ENCODE measurements at regions not wholly inside any gene's neighbourhood (a gene's known extent, or its start where the extent isn't known, plus 50 kb on each side); places are given as distances from the start of the nearest gene placed in this dataset.

DNA sequence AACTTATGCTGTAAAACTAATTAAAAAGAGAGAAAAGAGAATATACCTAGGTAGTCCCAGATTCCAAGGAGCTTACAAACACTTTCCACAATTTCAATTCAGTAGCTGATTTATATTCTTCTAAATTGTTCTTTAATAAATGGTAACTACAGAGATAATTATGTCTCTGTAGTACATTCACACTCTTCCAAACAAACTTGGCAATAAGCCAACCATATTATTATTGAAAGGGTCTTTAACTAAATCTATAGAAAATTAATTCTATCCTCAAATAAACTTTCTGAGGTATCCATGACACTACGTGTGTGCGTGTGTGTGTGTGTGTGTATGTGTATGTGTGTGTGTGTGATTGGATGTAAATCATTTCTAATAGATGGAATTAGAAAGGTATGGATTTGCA lies 217.4 kb upstream of the EYS start:
- WGBS, 2 donors (ENCODE audit: extremely low coverage in 2 of 2, insufficient read length in 2 of 2, insufficient replicate concordance in 1 of 2) = no CpG with 5 or more reads among the region's 2 CpGs
- H3K27ac ChIP-seq (replicated peaks; ENCODE audit: low read length) = no peak overlapping the region
- no peak overlapping the region for H3K14ac ChIP-seq (ENCODE audit: low read length)
- H4K8ac ChIP-seq (ENCODE audit: low read depth, low read length) = no peak overlapping the region
- no peak overlapping the region for H3K23ac ChIP-seq (ENCODE audit: low read depth, low read length, poor library complexity)
- no peaks in the 10 kb centered on the region for H3K79me1 ChIP-seq (ENCODE audit: low read depth, low read length)
- no peak overlapping the region for H2BK15ac ChIP-seq (ENCODE audit: low read length)
- no peak overlapping the region for H2AFZ ChIP-seq (ENCODE audit: low read length)
- DNase-seq (ENCODE audit: low spot score) = no peak
- no peak overlapping the region for H2BK5ac ChIP-seq (ENCODE audit: low read length)
- no peaks in the 10 kb centered on the region for H3K36me3 ChIP-seq (replicated peaks in 1 of 2; ENCODE audit: control insufficient read depth in 2 of 2, insufficient read depth in 2 of 2, low read length in 2 of 2)
- H3K9ac ChIP-seq (ENCODE audit: low read depth, low read length, poor library complexity) = no peak overlapping the region
- H2BK120ac ChIP-seq (ENCODE audit: low read depth, low read length) = no peak overlapping the region
- no peak overlapping the region for H3K4me3 ChIP-seq (ENCODE audit: low read length in 2 of 2)
- H3K4me2 ChIP-seq (ENCODE audit: insufficient read depth, low read length, poor library complexity, severe bottlenecking) = no peak overlapping the region
- H4K91ac ChIP-seq (ENCODE audit: low read depth, low read length, poor library complexity) = no peak overlapping the region
- no peaks in the 10 kb centered on the region for H3K4me1 ChIP-seq (ENCODE audit: control insufficient read depth in 2 of 2, insufficient read depth in 1 of 2, low read depth in 1 of 2, low read length in 2 of 2)
- no peaks in the 10 kb centered on the region for H3K9me3 ChIP-seq (replicated peaks in 1 of 2; ENCODE audit: control insufficient read depth in 2 of 2, insufficient read depth in 1 of 2, low read depth in 1 of 2, low read length in 2 of 2)
- H3K27me3 ChIP-seq (ENCODE audit: control insufficient read depth in 3 of 3, insufficient read depth in 3 of 3, low read depth in 1 of 3, low read length in 3 of 3) = no peaks in the 10 kb centered on the region
- H3K4ac ChIP-seq (ENCODE audit: low read length) = no peak overlapping the region
- no peak overlapping the region for H3K18ac ChIP-seq (ENCODE audit: low read length)
- no peak overlapping the region for H2AK5ac ChIP-seq (ENCODE audit: low read depth, low read length)
- no peak overlapping the region for H2BK12ac ChIP-seq (ENCODE audit: low read length)

DNA sequence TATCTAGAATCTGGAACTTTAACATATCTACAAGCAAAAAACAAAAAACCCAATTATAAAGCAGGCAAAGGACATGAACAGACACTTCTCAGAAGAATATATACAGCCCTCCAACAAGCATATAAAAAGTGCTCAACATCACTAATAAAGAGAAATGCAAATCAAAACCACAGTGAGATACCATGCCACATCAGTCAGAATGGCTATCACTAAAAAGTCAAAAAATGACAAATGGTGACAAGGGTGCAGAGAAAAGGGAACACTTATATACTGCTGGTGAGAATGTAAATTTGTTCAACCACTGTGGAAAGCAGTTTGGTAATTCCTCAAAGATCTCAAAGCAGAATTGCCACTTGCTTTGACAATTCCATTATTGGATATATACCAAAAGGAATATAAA lies 215.0 kb upstream of the EYS start:
- Histone ChIP-seq H3K4ac (ENCODE audit: low read length) (no peak overlapping the region), H2BK120ac (ENCODE audit: low read depth, low read length) (no peak overlapping the region), H3K36me3 (replicated peaks in 1 of 2; ENCODE audit: control insufficient read depth in 2 of 2, insufficient read depth in 2 of 2, low read length in 2 of 2) (no peaks in the 10 kb centered on the region), H4K91ac (ENCODE audit: low read depth, low read length, poor library complexity) (no peak overlapping the region), H3K27me3 (ENCODE audit: control insufficient read depth in 3 of 3, insufficient read depth in 3 of 3, low read depth in 1 of 3, low read length in 3 of 3) (no peaks in the 10 kb centered on the region), H3K27ac (replicated peaks; ENCODE audit: low read length) (no peak overlapping the region), H2BK5ac (ENCODE audit: low read length) (no peak overlapping the region), H3K23ac (ENCODE audit: low read depth, low read length, poor library complexity) (no peak overlapping the region), H4K8ac (ENCODE audit: low read depth, low read length) (no peak overlapping the region), H2AK5ac (ENCODE audit: low read depth, low read length) (no peak overlapping the region), H3K4me1 (ENCODE audit: control insufficient read depth in 2 of 2, insufficient read depth in 1 of 2, low read depth in 1 of 2, low read length in 2 of 2) (no peaks in the 10 kb centered on the region), H3K9me3 (replicated peaks in 1 of 2; ENCODE audit: control insufficient read depth in 2 of 2, insufficient read depth in 1 of 2, low read depth in 1 of 2, low read length in 2 of 2) (no peaks in the 10 kb centered on the region), H3K4me2 (ENCODE audit: insufficient read depth, low read length, poor library complexity, severe bottlenecking) (no peak overlapping the region), H2AFZ (ENCODE audit: low read length) (no peak overlapping the region), H3K14ac (ENCODE audit: low read length) (no peak overlapping the region), H2BK12ac (ENCODE audit: low read length) (no peak overlapping the region), H3K79me1 (ENCODE audit: low read depth, low read length) (no peaks in the 10 kb centered on the region), H3K9ac (ENCODE audit: low read depth, low read length, poor library complexity) (no peak overlapping the region), H3K4me3 (ENCODE audit: low read length in 2 of 2) (no peak overlapping the region), H2BK15ac (ENCODE audit: low read length) (no peak overlapping the region), H3K18ac (ENCODE audit: low read length) (no peak overlapping the region)
- DNase-seq (ENCODE audit: low spot score) = no peak

DNA sequence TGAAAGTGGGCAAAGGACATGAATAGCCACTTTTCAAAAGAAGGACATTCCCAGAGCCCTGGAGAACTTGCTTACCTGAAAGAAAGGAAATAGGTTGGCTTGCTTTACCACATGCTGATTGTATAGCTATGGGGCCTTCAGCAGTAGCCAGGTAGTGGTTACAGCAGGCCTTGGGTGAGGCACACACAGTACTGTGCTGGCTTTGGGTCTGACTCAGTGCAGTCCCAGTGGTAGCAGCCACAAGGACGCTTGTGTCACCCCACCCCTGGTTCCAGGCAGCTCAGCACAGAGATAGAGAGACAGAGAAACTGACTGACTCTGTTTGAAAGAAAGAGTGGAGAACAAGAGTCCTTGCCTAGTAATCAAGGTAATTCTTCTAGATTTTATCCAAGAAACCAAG lies 201.0 kb upstream of the EYS start:
- H2AK5ac ChIP-seq (ENCODE audit: low read depth, low read length) = no peak overlapping the region
- H2BK5ac ChIP-seq (ENCODE audit: low read length) = no peak overlapping the region
- no peak overlapping the region for H2AFZ ChIP-seq (ENCODE audit: low read length)
- no peak for DNase-seq (ENCODE audit: low spot score)
- no peaks in the 10 kb centered on the region for H3K36me3 ChIP-seq (replicated peaks in 1 of 2; ENCODE audit: control insufficient read depth in 2 of 2, insufficient read depth in 2 of 2, low read length in 2 of 2)
- no peak overlapping the region for H4K8ac ChIP-seq (ENCODE audit: low read depth, low read length)
- H3K4ac ChIP-seq (ENCODE audit: low read length) = no peak overlapping the region
- no CpG with 5 or more reads among the region's 1 CpG for WGBS, 2 donors (ENCODE audit: extremely low coverage in 2 of 2, insufficient read length in 2 of 2, insufficient replicate concordance in 1 of 2)
- no peak overlapping the region for H3K14ac ChIP-seq (ENCODE audit: low read length)
- H3K4me1 ChIP-seq (ENCODE audit: control insufficient read depth in 2 of 2, insufficient read depth in 1 of 2, low read depth in 1 of 2, low read length in 2 of 2) = no peaks in the 10 kb centered on the region
- no peak overlapping the region for H4K91ac ChIP-seq (ENCODE audit: low read depth, low read length, poor library complexity)
- no peaks in the 10 kb centered on the region for H3K27me3 ChIP-seq (ENCODE audit: control insufficient read depth in 3 of 3, insufficient read depth in 3 of 3, low read depth in 1 of 3, low read length in 3 of 3)
- H3K79me1 ChIP-seq (ENCODE audit: low read depth, low read length) = no peaks in the 10 kb centered on the region
- H3K27ac ChIP-seq (replicated peaks; ENCODE audit: low read length) = no peak overlapping the region
- no peak overlapping the region for H2BK120ac ChIP-seq (ENCODE audit: low read depth, low read length)
- H3K9ac ChIP-seq (ENCODE audit: low read depth, low read length, poor library complexity) = no peak overlapping the region
- no peak overlapping the region for H3K4me2 ChIP-seq (ENCODE audit: insufficient read depth, low read length, poor library complexity, severe bottlenecking)
- no peak overlapping the region for H3K4me3 ChIP-seq (ENCODE audit: low read length in 2 of 2)
- H3K9me3 ChIP-seq (replicated peaks in 1 of 2; ENCODE audit: control insufficient read depth in 2 of 2, insufficient read depth in 1 of 2, low read depth in 1 of 2, low read length in 2 of 2) = peaks cover 0 to 4% of the 10 kb centered on the region in 2 donors
- no peak overlapping the region for H2BK12ac ChIP-seq (ENCODE audit: low read length)
- no peak overlapping the region for H3K18ac ChIP-seq (ENCODE audit: low read length)
- no peak overlapping the region for H3K23ac ChIP-seq (ENCODE audit: low read depth, low read length, poor library complexity)
- H2BK15ac ChIP-seq (ENCODE audit: low read length) = no peak overlapping the region

DNA sequence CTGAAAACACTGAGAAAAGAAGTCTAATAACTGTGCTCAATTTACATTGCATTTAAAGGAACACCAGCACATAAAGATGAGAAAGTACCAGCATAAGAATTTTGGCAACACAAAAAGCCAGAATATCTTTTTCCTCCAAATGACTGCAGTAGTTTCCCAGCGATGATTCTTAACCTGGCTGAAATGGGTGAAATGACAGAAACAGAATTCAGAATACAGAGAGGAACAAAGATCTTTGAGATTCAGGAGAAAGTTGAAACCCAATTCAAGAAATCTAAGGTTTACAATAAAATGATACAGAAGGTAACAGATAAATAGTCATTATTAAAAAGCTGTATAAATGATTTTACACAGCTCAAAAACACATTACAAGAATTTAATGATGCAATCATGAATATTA lies 197.0 kb upstream of the EYS start:
- H3K9ac ChIP-seq (ENCODE audit: low read depth, low read length, poor library complexity) = no peak overlapping the region
- no peak overlapping the region for H2BK12ac ChIP-seq (ENCODE audit: low read length)
- no peaks in the 10 kb centered on the region for H3K4me1 ChIP-seq (ENCODE audit: control insufficient read depth in 2 of 2, insufficient read depth in 1 of 2, low read depth in 1 of 2, low read length in 2 of 2)
- WGBS, 2 donors (ENCODE audit: extremely low coverage in 2 of 2, insufficient read length in 2 of 2, insufficient replicate concordance in 1 of 2) = no CpG with 5 or more reads among the region's 1 CpG
- DNase-seq (ENCODE audit: low spot score) = no peak
- H2AFZ ChIP-seq (ENCODE audit: low read length) = no peak overlapping the region
- no peaks in the 10 kb centered on the region for H3K9me3 ChIP-seq (replicated peaks in 1 of 2; ENCODE audit: control insufficient read depth in 2 of 2, insufficient read depth in 1 of 2, low read depth in 1 of 2, low read length in 2 of 2)
- no peak overlapping the region for H3K4me3 ChIP-seq (ENCODE audit: low read length in 2 of 2)
- H4K91ac ChIP-seq (ENCODE audit: low read depth, low read length, poor library complexity) = no peak overlapping the region
- no peak overlapping the region for H2AK5ac ChIP-seq (ENCODE audit: low read depth, low read length)
- no peak overlapping the region for H4K8ac ChIP-seq (ENCODE audit: low read depth, low read length)
- no peak overlapping the region for H2BK120ac ChIP-seq (ENCODE audit: low read depth, low read length)
- no peaks in the 10 kb centered on the region for H3K27me3 ChIP-seq (ENCODE audit: control insufficient read depth in 3 of 3, insufficient read depth in 3 of 3, low read depth in 1 of 3, low read length in 3 of 3)
- H3K4ac ChIP-seq (ENCODE audit: low read length) = no peak overlapping the region
- no peak overlapping the region for H3K18ac ChIP-seq (ENCODE audit: low read length)
- no peaks in the 10 kb centered on the region for H3K36me3 ChIP-seq (replicated peaks in 1 of 2; ENCODE audit: control insufficient read depth in 2 of 2, insufficient read depth in 2 of 2, low read length in 2 of 2)
- no peaks in the 10 kb centered on the region for H3K79me1 ChIP-seq (ENCODE audit: low read depth, low read length)
- no peak overlapping the region for H2BK5ac ChIP-seq (ENCODE audit: low read length)
- H3K27ac ChIP-seq (replicated peaks; ENCODE audit: low read length) = no peak overlapping the region
- H2BK15ac ChIP-seq (ENCODE audit: low read length) = no peak overlapping the region
- no peak overlapping the region for H3K14ac ChIP-seq (ENCODE audit: low read length)
- H3K23ac ChIP-seq (ENCODE audit: low read depth, low read length, poor library complexity) = no peak overlapping the region
- H3K4me2 ChIP-seq (ENCODE audit: insufficient read depth, low read length, poor library complexity, severe bottlenecking) = no peak overlapping the region

All from neuronal stem cell (in vitro differentiated cells).